ENCODE measurements at regions not wholly inside any gene's neighbourhood (a gene's known extent, or its start where the extent isn't known, plus 50 kb on each side); places are given as distances from the start of the nearest gene placed in this dataset.

DNA sequence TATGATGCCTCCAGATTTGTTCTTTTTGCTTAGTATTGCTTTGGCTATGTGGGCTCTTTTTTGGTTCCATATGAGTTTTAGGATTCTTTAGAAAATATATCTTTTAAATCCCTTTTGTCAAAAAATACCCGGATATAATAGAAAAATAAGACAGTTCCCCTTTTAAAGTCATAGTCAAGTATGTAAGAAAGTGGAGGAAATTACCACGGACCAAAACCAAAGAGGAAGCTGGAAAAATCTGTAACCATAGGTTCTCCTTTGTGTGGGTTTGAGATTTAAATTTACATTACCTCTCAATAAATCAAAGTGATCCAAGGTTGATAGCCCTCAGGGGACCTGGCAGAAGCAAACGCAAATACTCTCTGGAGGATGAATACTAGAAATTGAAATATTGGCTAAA is 58.3 kb upstream of the PACRGL start:
- ChIA-PET POLR2A (no interaction called here), CTCF (no interaction called here)
- no peak overlapping the region for H3K4me2 ChIP-seq (ENCODE audit: insufficient read depth, low read length)
- no peak overlapping the region for H3K27ac ChIP-seq (ENCODE audit: insufficient read depth, low read depth, low read length)
- no peak overlapping the region for H3K9ac ChIP-seq (replicated peaks; ENCODE audit: extremely low read depth, insufficient read depth, low read length)
- H3K9me1 ChIP-seq (replicated peaks; ENCODE audit: control insufficient read depth, extremely low read depth, insufficient read depth, low read length): no peaks in the 10 kb centered on the region
- H3K36me3 ChIP-seq (ENCODE audit: control insufficient read depth in 2 of 2, extremely low read depth in 1 of 2, insufficient read depth in 2 of 2, low read length in 2 of 2): no peaks in the 10 kb centered on the region
- no peaks in the 10 kb centered on the region for H3K9me3 ChIP-seq (replicated peaks; ENCODE audit: control insufficient read depth, insufficient read depth, low read length)
- TF ChIP-seq EZH2 (IDR thresholded peaks at IDR 0.05; ENCODE audit: borderline replicate concordance, low read depth, low read length, severe bottlenecking): no peak
- dilution Hi-C loops (cut with MboI; ENCODE audit: extremely low pct_ligation_motif_present, low sequenced_read_pairs) (no loop called here), intact Hi-C loops (cut with micrococcal nuclease) (no loop called here)
- H4K20me1 ChIP-seq (replicated peaks; ENCODE audit: control insufficient read depth, extremely low read depth, insufficient read depth, low read length): no peaks in the 10 kb centered on the region
- H3K79me2 ChIP-seq (ENCODE audit: control insufficient read depth, insufficient read depth, low read length): no peaks in the 10 kb centered on the region
- no peak overlapping the region for H2AFZ ChIP-seq (ENCODE audit: low read depth, low read length)
- FAIRE-seq (no peak), DNase-seq (ENCODE audit: low read depth, low spot score) (no peak)
- no peak overlapping the region for H3K4me3 ChIP-seq (replicated peaks in 1 of 3; ENCODE audit: insufficient read depth in 1 of 3, low read depth in 1 of 3, low read length in 3 of 3)
- no peaks in the 10 kb centered on the region for H3K4me1 ChIP-seq (ENCODE audit: control insufficient read depth, extremely low read depth, insufficient read depth, low read length)
- peaks cover 2 to 3% of the 10 kb centered on the region in 2 experiments for H3K27me3 ChIP-seq (ENCODE audit: control insufficient read depth in 2 of 2, insufficient read depth in 2 of 2, low read length in 2 of 2)
- BruUV-seq (replicated peaks): no TSS peak

DNA sequence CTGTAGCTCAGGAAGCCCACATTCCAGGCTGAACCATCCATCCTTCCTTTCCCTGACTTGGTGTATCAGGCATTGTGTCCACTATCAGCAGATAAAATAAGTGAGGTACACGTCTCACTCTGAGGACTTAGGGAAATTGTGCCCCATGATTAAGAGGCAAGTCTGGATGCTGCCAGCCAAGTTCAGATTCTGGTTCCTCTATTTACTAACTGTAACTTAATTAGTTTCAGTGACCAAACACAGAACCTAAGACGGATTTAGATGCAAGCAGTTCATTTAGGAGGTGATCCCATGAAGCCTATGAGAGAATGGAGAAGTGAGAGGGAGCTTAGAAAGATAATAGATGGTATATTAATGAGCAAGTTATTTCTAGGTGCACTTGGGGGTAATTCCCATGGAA is 56.6 kb upstream of the PACRGL start:
- no peak overlapping the region for H3K4me2 ChIP-seq (ENCODE audit: insufficient read depth, low read length)
- no peaks in the 10 kb centered on the region for H3K36me3 ChIP-seq (ENCODE audit: control insufficient read depth in 2 of 2, extremely low read depth in 1 of 2, insufficient read depth in 2 of 2, low read length in 2 of 2)
- DNase-seq (ENCODE audit: low read depth, low spot score): no peak
- no peaks in the 10 kb centered on the region for H3K4me1 ChIP-seq (ENCODE audit: control insufficient read depth, extremely low read depth, insufficient read depth, low read length)
- H2AFZ ChIP-seq (ENCODE audit: low read depth, low read length): no peak overlapping the region
- H3K27ac ChIP-seq (ENCODE audit: insufficient read depth, low read depth, low read length): no peak overlapping the region
- H3K9ac ChIP-seq (replicated peaks; ENCODE audit: extremely low read depth, insufficient read depth, low read length): no peak overlapping the region
- no peaks in the 10 kb centered on the region for H3K79me2 ChIP-seq (ENCODE audit: control insufficient read depth, insufficient read depth, low read length)
- dilution Hi-C loops (cut with MboI; ENCODE audit: extremely low pct_ligation_motif_present, low sequenced_read_pairs): no loop called here
- ChIA-PET POLR2A (no interaction called here), CTCF (interaction anchor here (1.8 kb wide), 1 partner anchor 41 kb away, joined by 4 read pairs; no protein-coding TSS in a partner anchor)
- no peak for FAIRE-seq
- BruUV-seq (replicated peaks): no TSS peak
- no peaks in the 10 kb centered on the region for H4K20me1 ChIP-seq (replicated peaks; ENCODE audit: control insufficient read depth, extremely low read depth, insufficient read depth, low read length)
- H3K4me3 ChIP-seq (replicated peaks in 1 of 3; ENCODE audit: insufficient read depth in 1 of 3, low read depth in 1 of 3, low read length in 3 of 3): no peak overlapping the region
- H3K9me3 ChIP-seq (replicated peaks; ENCODE audit: control insufficient read depth, insufficient read depth, low read length): no peaks in the 10 kb centered on the region
- H3K9me1 ChIP-seq (replicated peaks; ENCODE audit: control insufficient read depth, extremely low read depth, insufficient read depth, low read length): no peaks in the 10 kb centered on the region
- intact Hi-C loops (cut with micrococcal nuclease): no loop called here
- TF ChIP-seq, protein P1, sequence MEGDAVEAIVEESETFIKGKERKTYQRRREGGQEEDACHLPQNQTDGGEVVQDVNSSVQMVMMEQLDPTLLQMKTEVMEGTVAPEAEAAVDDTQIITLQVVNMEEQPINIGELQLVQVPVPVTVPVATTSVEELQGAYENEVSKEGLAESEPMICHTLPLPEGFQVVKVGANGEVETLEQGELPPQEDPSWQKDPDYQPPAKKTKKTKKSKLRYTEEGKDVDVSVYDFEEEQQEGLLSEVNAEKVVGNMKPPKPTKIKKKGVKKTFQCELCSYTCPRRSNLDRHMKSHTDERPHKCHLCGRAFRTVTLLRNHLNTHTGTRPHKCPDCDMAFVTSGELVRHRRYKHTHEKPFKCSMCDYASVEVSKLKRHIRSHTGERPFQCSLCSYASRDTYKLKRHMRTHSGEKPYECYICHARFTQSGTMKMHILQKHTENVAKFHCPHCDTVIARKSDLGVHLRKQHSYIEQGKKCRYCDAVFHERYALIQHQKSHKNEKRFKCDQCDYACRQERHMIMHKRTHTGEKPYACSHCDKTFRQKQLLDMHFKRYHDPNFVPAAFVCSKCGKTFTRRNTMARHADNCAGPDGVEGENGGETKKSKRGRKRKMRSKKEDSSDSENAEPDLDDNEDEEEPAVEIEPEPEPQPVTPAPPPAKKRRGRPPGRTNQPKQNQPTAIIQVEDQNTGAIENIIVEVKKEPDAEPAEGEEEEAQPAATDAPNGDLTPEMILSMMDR (IDR thresholded peaks at IDR 0.05; ENCODE audit: extremely low read depth in 1 of 2, insufficient read depth in 1 of 2, low read depth in 1 of 2, low read length in 2 of 2): no peak
- no peak for TF ChIP-seq JUN (IDR thresholded peaks at IDR 0.05; ENCODE audit: borderline replicate concordance, insufficient read depth, insufficient read length, low read depth)
- TF ChIP-seq, protein P2, sequence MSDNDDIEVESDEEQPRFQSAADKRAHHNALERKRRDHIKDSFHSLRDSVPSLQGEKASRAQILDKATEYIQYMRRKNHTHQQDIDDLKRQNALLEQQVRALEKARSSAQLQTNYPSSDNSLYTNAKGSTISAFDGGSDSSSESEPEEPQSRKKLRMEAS (IDR thresholded peaks at IDR 0.05; ENCODE audit: insufficient read depth, insufficient read length): no peak
- no peak for TF ChIP-seq POLR2A (IDR thresholded peaks at IDR 0.05; ENCODE audit: low read depth, low read length)
- TF ChIP-seq POLR2AphosphoS5 (IDR thresholded peaks at IDR 0.05; ENCODE audit: insufficient read depth, low read depth, low read length): no peak
- no peak for TF ChIP-seq MYC (IDR thresholded peaks at IDR 0.05; ENCODE audit: low read depth, low read length)
- no peak for TF ChIP-seq FOS (IDR thresholded peaks at IDR 0.05; ENCODE audit: borderline replicate concordance, insufficient read depth, low read length)
- H3K27me3 ChIP-seq (ENCODE audit: control insufficient read depth in 2 of 2, insufficient read depth in 2 of 2, low read length in 2 of 2): peaks cover 6 to 9% of the 10 kb centered on the region in 2 experiments

All from endothelial cell of umbilical vein (primary cell).